ENCODE measurements at regions not wholly inside any gene's neighbourhood (a gene's known extent, or its start where the extent isn't known, plus 50 kb on each side); places are given as distances from the start of the nearest gene placed in this dataset.

GRCh38 chr13:59144700-59145099 lies 1019.0 kb downstream of the DIAPH3 start:
- WGBS, 2 donors (ENCODE audit: low coverage in 1 of 2), result 29% methylated on average over 1 of the region's 1 CpG; no CpG with 5 or more reads in 1 of the 2 donors
- ATAC-seq, result no peak

GRCh38 chr13:59145381-59145780 lies 1018.3 kb downstream of the DIAPH3 start:
- H3K36me3 ChIP-seq, result no peaks in the 10 kb centered on the region
- no peaks in the 10 kb centered on the region for H3K4me1 ChIP-seq
- H3K27me3 ChIP-seq, result no peaks in the 10 kb centered on the region
- ATAC-seq, result no peak
- no peak overlapping the region for H3K27ac ChIP-seq
- no peaks in the 10 kb centered on the region for H3K9me3 ChIP-seq
- WGBS, 2 donors (ENCODE audit: low coverage in 1 of 2), result 89 to 100% methylated on average over 2 to 4 of the region's 4 CpGs
- no peak for TF ChIP-seq CTCF (IDR thresholded peaks at IDR 0.05)
- TF ChIP-seq POLR2A (IDR thresholded peaks at IDR 0.05), result no peak
- TF ChIP-seq EP300 (IDR thresholded peaks at IDR 0.05), result no peak
- no peak for TF ChIP-seq POLR2AphosphoS5 (IDR thresholded peaks at IDR 0.05)
- H3K4me3 ChIP-seq, result no peak overlapping the region

More at GRCh38 chr13:59144700-59145099, 1019.0 kb downstream of the DIAPH3 start:
- Histone ChIP-seq H3K4me1 (no peaks in the 10 kb centered on the region), H3K27me3 (no peaks in the 10 kb centered on the region), H3K9me3 (no peaks in the 10 kb centered on the region), H3K27ac (no peak overlapping the region), H3K4me3 (no peak overlapping the region), H3K36me3 (no peaks in the 10 kb centered on the region)
- TF ChIP-seq CTCF (IDR thresholded peaks at IDR 0.05) (no peak), POLR2A (IDR thresholded peaks at IDR 0.05) (no peak), POLR2AphosphoS5 (IDR thresholded peaks at IDR 0.05) (no peak), EP300 (IDR thresholded peaks at IDR 0.05) (no peak)

GRCh38 chr13:59157181-59157580 lies 1006.5 kb downstream of the DIAPH3 start:
- no peak for TF ChIP-seq POLR2AphosphoS5 (IDR thresholded peaks at IDR 0.05)
- Histone ChIP-seq H3K4me3 (no peak overlapping the region), H3K27me3 (no peaks in the 10 kb centered on the region), H3K9me3 (peaks cover 0 to 8% (median 0%) of the 10 kb centered on the region in 3 donors), H3K27ac (no peak overlapping the region), H3K4me1 (no peaks in the 10 kb centered on the region), H3K36me3 (no peaks in the 10 kb centered on the region)
- WGBS, 2 donors (ENCODE audit: low coverage in 1 of 2), result 59 to 87% methylated on average over 3 of the region's 3 CpGs
- no peak for ATAC-seq

GRCh38 chr13:59166174-59166573 lies 997.6 kb downstream of the DIAPH3 start:
- no peak overlapping the region for H3K27ac ChIP-seq
- no peak overlapping the region for H3K4me3 ChIP-seq
- no peak for ATAC-seq
- H3K9me3 ChIP-seq, result no peaks in the 10 kb centered on the region
- no peaks in the 10 kb centered on the region for H3K4me1 ChIP-seq
- TF ChIP-seq POLR2AphosphoS5 (IDR thresholded peaks at IDR 0.05) (no peak), CTCF (IDR thresholded peaks at IDR 0.05) (no peak), EP300 (IDR thresholded peaks at IDR 0.05) (no peak), POLR2A (IDR thresholded peaks at IDR 0.05) (no peak)
- H3K27me3 ChIP-seq, result no peaks in the 10 kb centered on the region
- H3K36me3 ChIP-seq, result no peaks in the 10 kb centered on the region

GRCh38 chr13:59172076-59172475 lies 991.7 kb downstream of the DIAPH3 start:
- no peaks in the 10 kb centered on the region for H3K4me1 ChIP-seq
- no peak for TF ChIP-seq POLR2AphosphoS5 (IDR thresholded peaks at IDR 0.05)
- no peak for TF ChIP-seq POLR2A (IDR thresholded peaks at IDR 0.05)
- TF ChIP-seq EP300 (IDR thresholded peaks at IDR 0.05), result no peak
- TF ChIP-seq CTCF (IDR thresholded peaks at IDR 0.05), result no peak
- no peak for ATAC-seq
- whole genome bisulfite sequencing, 2 donors (ENCODE audit: low coverage in 1 of 2), result 59 to 65% methylated on average over 4 of the region's 4 CpGs
- H3K27me3 ChIP-seq, result no peaks in the 10 kb centered on the region
- H3K27ac ChIP-seq, result no peak overlapping the region
- no peak overlapping the region for H3K4me3 ChIP-seq
- no peaks in the 10 kb centered on the region for H3K9me3 ChIP-seq
- H3K36me3 ChIP-seq, result no peaks in the 10 kb centered on the region

Measured in gastroesophageal sphincter (tissue), 4 donors.